Thoracic aorta (tissue), 2 donors: ENCODE measurements at regions not wholly inside any gene's neighbourhood (a gene's known extent, or its start where the extent isn't known, plus 50 kb on each side); places are given as distances from the start of the nearest gene placed in this dataset.
A peak's percentile ranks its signal among the peaks of the same experiment; 100 is the strongest.

Experiments used
- ATAC-seq: fragments of 150-250 bp; one replicate; pipeline ENCODE4 v1.8.0; 2017; ENCODE audit warnings: low read depth; ENCODE audit not compliant: insufficient number of reproducible peaks, low FRiP score
- DNase-seq: peaks from one replicate; pipeline ENCODE4 v3.0.0-alpha.2; 2020; ENCODE audit warnings: low spot score
- H3K27ac ChIP-seq, 2 donors: fragments of 200-600 bp; sonication (generic); 1 replicate in 1 of 2; 2 replicates in 1 of 2; pipeline ENCODE4 v1.5.1; 2016; ENCODE audit warnings: mild to moderate bottlenecking in 2 of 2, moderate library complexity in 2 of 2
- H3K27me3 ChIP-seq: fragments of 200-600 bp; sonication (generic); replicated peaks from 2 replicates; pipeline ENCODE4 v1.6.0; 2016; ENCODE audit warnings: mild to moderate bottlenecking; ENCODE audit not compliant: insufficient read depth
- H3K36me3 ChIP-seq: fragments of 200-600 bp; sonication (generic); one replicate; pipeline ENCODE4 v1.5.1; 2016
- H3K4me1 ChIP-seq, 2 donors: fragments of 200-600 bp; sonication (generic); 1 replicate in 1 of 2; 2 replicates in 1 of 2; pipeline versions ENCODE4 v1.5.1 to v1.6.0; 2016; ENCODE audit warnings: low read depth in 2 of 2, mild to moderate bottlenecking in 1 of 2; ENCODE audit not compliant: control insufficient read depth in 1 of 2
- H3K4me3 ChIP-seq: fragments of 200-600 bp; sonication (generic); 2 replicates; pipeline ENCODE4 v1.5.1; 2016; ENCODE audit warnings: mild to moderate bottlenecking
- H3K9me3 ChIP-seq: fragments of 200-600 bp; sonication (generic); 2 replicates; pipeline ENCODE4 v1.5.1; 2016
- TF ChIP-seq, protein P1 (sequence below): fragments of 200-600 bp; sonication (generic); IDR thresholded peaks from one replicate; pipeline ENCODE4 v1.5.1; 2019; ENCODE audit warnings: antibody characterized with exemption

- H3K4me1 ChIP-seq = peaks cover 14 to 21% of the 10 kb centered on the region in 2 donors
- no peaks in the 10 kb centered on the region for H3K27me3 ChIP-seq
- no peak for DNase-seq
- H3K36me3 ChIP-seq = no peaks in the 10 kb centered on the region
- H3K27ac ChIP-seq = no peak overlapping the region
- H3K4me3 ChIP-seq = no peak overlapping the region
- ATAC-seq = no peak
- TF ChIP-seq, protein P1, sequence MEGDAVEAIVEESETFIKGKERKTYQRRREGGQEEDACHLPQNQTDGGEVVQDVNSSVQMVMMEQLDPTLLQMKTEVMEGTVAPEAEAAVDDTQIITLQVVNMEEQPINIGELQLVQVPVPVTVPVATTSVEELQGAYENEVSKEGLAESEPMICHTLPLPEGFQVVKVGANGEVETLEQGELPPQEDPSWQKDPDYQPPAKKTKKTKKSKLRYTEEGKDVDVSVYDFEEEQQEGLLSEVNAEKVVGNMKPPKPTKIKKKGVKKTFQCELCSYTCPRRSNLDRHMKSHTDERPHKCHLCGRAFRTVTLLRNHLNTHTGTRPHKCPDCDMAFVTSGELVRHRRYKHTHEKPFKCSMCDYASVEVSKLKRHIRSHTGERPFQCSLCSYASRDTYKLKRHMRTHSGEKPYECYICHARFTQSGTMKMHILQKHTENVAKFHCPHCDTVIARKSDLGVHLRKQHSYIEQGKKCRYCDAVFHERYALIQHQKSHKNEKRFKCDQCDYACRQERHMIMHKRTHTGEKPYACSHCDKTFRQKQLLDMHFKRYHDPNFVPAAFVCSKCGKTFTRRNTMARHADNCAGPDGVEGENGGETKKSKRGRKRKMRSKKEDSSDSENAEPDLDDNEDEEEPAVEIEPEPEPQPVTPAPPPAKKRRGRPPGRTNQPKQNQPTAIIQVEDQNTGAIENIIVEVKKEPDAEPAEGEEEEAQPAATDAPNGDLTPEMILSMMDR = no peak
- no peaks in the 10 kb centered on the region for H3K9me3 ChIP-seq
Measured at GRCh38 chr15:38065721-38066345, 131.4 kb downstream of the TMCO5A start.

- Histone ChIP-seq H3K9me3 (no peaks in the 10 kb centered on the region), H3K4me1 (peaks cover 16 to 25% of the 10 kb centered on the region in 2 donors), H3K27me3 (no peaks in the 10 kb centered on the region), H3K36me3 (no peaks in the 10 kb centered on the region), H3K27ac (no peak overlapping the region), H3K4me3 (no peak overlapping the region)
- TF ChIP-seq, protein P1 = no peak
- no peak for ATAC-seq
- DNase-seq = no peak
Measured at GRCh38 chr15:38066612-38067011, 132.2 kb downstream of the TMCO5A start.

DNA sequence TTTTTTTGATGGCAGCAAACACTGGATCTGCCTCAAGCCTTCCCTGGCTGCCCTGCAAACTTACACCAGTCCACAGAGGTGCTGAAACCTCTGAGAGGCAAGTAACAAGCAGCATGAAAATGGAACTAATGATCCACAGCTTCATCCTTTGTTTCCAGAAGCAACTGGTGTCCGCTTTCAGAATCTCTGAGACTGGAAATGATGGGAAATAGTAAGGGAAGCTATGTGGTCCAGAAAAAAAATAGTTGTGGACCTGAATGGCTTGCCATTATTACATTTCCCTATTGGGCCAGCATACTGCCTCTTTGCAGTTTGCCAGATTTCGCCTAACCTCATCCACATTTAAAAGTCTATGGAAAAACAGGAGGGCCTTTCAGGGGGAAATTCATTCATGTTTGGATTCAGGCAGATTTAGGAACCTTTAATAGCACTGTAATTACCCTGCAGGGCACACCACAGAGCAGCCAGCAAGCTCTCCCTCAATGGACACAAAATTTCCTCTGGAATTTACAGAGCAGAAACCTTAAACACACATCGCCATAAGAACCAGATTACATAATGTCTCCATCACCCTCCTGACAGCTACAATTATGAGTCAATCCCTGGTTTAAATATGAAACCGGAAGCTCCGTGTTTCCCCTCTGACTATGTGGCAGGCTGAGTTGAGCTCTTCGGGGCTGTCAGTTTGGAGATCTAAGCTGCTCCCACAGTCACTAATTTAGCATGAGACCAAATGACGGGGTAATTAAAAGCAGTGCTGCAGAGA is 134.4 kb downstream of the TMCO5A start:
- no peaks in the 10 kb centered on the region for H3K9me3 ChIP-seq
- H3K4me1 ChIP-seq = peaks cover 22 to 41% of the 10 kb centered on the region in 2 donors
- H3K36me3 ChIP-seq = no peaks in the 10 kb centered on the region
- H3K27me3 ChIP-seq = no peaks in the 10 kb centered on the region
- TF ChIP-seq, protein P1 = no peak
- DNase-seq (no peak), ATAC-seq (peak; percentile 37)
- peak overlapping the region; percentile 59 to 77 for H3K27ac ChIP-seq
- H3K4me3 ChIP-seq = peak overlapping the region; percentile 66

- DNase-seq (peak; percentile 40), ATAC-seq (peak; percentile 21)
- Histone ChIP-seq H3K27ac (peak overlapping the region; percentile 59 to 77), H3K36me3 (no peaks in the 10 kb centered on the region), H3K4me1 (peaks cover 22 to 46% of the 10 kb centered on the region in 2 donors), H3K4me3 (peak overlapping the region; percentile 66), H3K27me3 (no peaks in the 10 kb centered on the region), H3K9me3 (no peaks in the 10 kb centered on the region)
- TF ChIP-seq, protein P1 = no peak
Measured at GRCh38 chr15:38069511-38070011, 135.1 kb downstream of the TMCO5A start.

DNA sequence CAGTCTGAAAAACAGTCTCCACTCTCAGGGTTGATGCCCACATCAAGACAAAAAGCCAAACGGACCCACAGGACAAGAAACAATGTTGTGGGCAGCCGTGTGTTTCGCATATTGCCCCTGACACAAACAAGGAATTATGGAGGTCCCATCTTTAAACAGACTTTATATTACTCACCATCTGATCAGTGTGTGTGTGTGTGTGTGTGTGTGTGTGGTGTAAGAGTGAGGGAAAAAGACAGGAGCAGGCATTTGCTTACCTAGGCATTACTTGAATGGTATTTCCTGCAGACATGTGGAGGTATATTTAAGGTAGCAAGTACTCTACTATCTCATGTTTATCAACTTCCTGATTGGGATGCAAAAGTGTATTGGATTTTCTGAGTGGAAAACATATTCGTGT is 136.3 kb downstream of the TMCO5A start:
- Histone ChIP-seq H3K27me3 (no peaks in the 10 kb centered on the region), H3K4me3 (no peak overlapping the region), H3K4me1 (peaks cover 22 to 46% of the 10 kb centered on the region in 2 donors), H3K36me3 (no peaks in the 10 kb centered on the region), H3K9me3 (no peaks in the 10 kb centered on the region), H3K27ac (no peak overlapping the region)
- DNase-seq (no peak), ATAC-seq (no peak)
- TF ChIP-seq, protein P1 = no peak
